ENCODE measurements at regions not wholly inside any gene's neighbourhood (a gene's known extent, or its start where the extent isn't known, plus 50 kb on each side); places are given as distances from the start of the nearest gene placed in this dataset.

DNA sequence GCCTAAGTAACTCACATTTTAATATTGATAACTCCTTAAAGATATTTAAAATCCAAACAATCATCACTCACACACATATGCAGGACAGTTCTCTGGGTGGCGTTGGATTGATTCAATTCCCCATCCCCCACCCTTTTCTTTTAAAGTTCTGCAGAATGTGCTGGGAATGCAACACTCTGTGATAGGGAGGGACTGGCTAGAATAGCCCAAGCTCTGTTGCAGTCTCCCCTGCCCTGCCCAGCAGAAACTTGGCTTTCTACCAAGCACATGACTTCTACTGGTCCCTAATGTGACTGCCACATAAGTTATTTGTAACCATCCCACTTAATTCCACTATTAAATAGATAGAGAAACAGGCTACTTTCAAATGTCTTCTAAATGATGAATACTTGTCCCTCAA, 55.2 kb downstream of the TWIST1 start:
- no peaks in the 10 kb centered on the region for H3K9me3 ChIP-seq
- H3K27me3 ChIP-seq = no peaks in the 10 kb centered on the region
- TF ChIP-seq, protein P1, sequence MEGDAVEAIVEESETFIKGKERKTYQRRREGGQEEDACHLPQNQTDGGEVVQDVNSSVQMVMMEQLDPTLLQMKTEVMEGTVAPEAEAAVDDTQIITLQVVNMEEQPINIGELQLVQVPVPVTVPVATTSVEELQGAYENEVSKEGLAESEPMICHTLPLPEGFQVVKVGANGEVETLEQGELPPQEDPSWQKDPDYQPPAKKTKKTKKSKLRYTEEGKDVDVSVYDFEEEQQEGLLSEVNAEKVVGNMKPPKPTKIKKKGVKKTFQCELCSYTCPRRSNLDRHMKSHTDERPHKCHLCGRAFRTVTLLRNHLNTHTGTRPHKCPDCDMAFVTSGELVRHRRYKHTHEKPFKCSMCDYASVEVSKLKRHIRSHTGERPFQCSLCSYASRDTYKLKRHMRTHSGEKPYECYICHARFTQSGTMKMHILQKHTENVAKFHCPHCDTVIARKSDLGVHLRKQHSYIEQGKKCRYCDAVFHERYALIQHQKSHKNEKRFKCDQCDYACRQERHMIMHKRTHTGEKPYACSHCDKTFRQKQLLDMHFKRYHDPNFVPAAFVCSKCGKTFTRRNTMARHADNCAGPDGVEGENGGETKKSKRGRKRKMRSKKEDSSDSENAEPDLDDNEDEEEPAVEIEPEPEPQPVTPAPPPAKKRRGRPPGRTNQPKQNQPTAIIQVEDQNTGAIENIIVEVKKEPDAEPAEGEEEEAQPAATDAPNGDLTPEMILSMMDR (IDR thresholded peaks at IDR 0.05; ENCODE audit: low read depth, low read length) = no peak
- peaks cover 9% of the 10 kb centered on the region for H3K4me1 ChIP-seq
- DNase-seq = peak; percentile 63
- H3K36me3 ChIP-seq = no peaks in the 10 kb centered on the region
- H3K4me3 ChIP-seq (ENCODE audit: low read depth, low read length) = no peak overlapping the region

DNA sequence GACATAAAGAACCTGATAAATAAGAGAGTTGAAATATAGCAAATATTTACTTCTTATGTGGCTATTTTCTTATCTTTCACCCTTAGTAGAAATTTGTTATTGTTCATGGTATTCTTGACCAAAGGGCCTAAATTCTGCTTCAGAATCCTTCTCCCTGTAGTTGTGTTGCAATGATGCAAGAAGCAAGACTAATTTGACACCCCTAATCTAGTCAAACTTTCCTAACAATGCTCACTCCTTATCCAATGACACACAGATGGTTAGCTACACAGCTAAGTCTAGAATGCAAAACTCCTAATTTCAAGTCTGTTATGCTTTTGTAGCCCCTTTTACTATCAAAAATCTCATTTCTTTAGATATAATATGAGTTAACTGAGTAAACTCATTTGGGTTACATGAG, 56.1 kb downstream of the TWIST1 start:
- DNase-seq = no peak
- Histone ChIP-seq H3K36me3 (no peaks in the 10 kb centered on the region), H3K4me1 (peaks cover 9% of the 10 kb centered on the region), H3K9me3 (no peaks in the 10 kb centered on the region), H3K4me3 (ENCODE audit: low read depth, low read length) (no peak overlapping the region), H3K27me3 (no peaks in the 10 kb centered on the region)
- TF ChIP-seq, protein P1 (IDR thresholded peaks at IDR 0.05; ENCODE audit: low read depth, low read length) = no peak

DNA sequence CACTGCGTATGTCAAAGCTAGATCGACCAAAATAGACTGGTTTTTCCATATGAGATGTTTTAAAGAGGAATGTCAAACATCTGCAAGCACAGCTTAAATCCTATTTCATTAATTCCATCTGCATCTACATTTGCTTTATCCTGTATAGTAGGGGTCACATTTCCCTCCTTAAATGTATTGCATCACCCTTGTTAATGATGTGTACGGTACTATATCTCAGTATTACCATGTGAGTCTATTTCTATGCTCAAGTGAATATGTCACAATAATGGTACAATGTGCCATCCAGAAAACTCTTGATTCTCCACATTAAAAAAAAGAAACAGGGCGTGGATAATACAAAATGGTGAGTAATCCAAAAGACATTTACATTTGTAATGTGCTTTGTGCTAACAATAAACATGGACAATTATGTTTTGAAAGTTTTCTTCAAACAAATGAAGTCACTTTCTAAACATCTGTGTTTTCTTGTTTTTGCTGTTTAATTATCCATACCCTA, 56.6 kb downstream of the TWIST1 start:
- TF ChIP-seq, protein P1 (IDR thresholded peaks at IDR 0.05; ENCODE audit: low read depth, low read length) = no peak
- Histone ChIP-seq H3K27me3 (no peaks in the 10 kb centered on the region), H3K36me3 (no peaks in the 10 kb centered on the region), H3K4me1 (peaks cover 14% of the 10 kb centered on the region), H3K4me3 (ENCODE audit: low read depth, low read length) (no peak overlapping the region), H3K9me3 (no peaks in the 10 kb centered on the region)
- no peak for DNase-seq

DNA sequence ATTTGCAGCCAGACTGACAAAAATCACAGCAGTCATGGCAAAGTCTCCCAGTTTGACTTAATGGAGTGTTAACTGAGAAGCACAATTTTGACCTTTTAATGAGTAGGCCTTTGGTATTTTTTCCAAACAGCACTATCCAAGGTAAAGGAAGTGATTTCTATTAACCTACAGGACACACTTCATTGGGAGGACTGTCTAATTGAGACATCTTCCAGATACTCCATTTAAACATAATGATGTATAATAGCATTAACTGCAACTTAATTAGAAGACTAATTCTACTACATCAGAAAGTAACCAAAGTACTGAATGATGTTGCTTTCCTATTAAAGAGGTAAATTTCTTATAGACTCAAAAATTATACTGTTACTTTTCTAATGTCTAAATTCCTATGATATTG, 61.1 kb downstream of the TWIST1 start:
- Histone ChIP-seq H3K4me3 (ENCODE audit: low read depth, low read length) (no peak overlapping the region), H3K27me3 (no peaks in the 10 kb centered on the region), H3K36me3 (no peaks in the 10 kb centered on the region; the same call in 1 of the 2 replicates), H3K9me3 (peaks cover 5% of the 10 kb centered on the region; the same call in 1 of the 2 replicates), H3K4me1 (peaks cover 4% of the 10 kb centered on the region)
- DNase-seq = no peak
- TF ChIP-seq, protein P1 (IDR thresholded peaks at IDR 0.05; ENCODE audit: low read depth, low read length) = no peak
